ENCODE measurements at regions not wholly inside any gene's neighbourhood (a gene's known extent, or its start where the extent isn't known, plus 50 kb on each side); places are given as distances from the start of the nearest gene placed in this dataset.

DNA sequence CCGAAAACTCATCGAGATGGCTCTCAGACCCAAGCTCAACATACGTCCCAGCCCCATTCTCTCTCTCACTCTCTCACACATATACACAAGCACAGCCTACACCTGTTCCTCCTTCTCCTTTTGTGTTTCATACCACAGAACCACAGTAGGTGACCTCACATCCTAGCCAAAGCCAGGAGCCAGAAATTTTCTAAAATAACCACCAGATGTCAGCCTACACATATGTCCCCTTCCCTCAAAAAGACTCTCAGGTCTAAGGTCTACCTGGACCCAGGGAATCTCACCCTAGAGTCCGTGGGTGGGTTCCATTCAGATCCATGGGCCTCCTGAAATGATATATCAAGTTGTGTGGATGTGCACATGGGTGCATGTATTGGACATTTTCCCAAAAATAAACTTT, 104.2 kb upstream of the IPO5 start:
- Histone ChIP-seq H3F3A (ENCODE audit: insufficient read depth, low read length) (no peaks in the 10 kb centered on the region), H3K4me2 (ENCODE audit: low read length) (no peak overlapping the region), H4K20me1 (ENCODE audit: insufficient read depth, low read length) (no peaks in the 10 kb centered on the region), H3K4me3 (ENCODE audit: low read depth, low read length, poor library complexity, severe bottlenecking) (no peak overlapping the region), H3K27ac (ENCODE audit: low read depth, low read length, poor library complexity, severe bottlenecking) (no peak overlapping the region), H3K36me3 (ENCODE audit: insufficient read depth, low read length) (no peaks in the 10 kb centered on the region), H3K4me1 (ENCODE audit: insufficient read depth, low read length, severe bottlenecking) (no peaks in the 10 kb centered on the region), H3K27me3 (ENCODE audit: insufficient read depth, low read length) (no peaks in the 10 kb centered on the region), H3K9me2 (ENCODE audit: low read depth, low read length) (no peaks in the 10 kb centered on the region), H2AFZ (ENCODE audit: low read length) (no peak overlapping the region), H3K79me2 (ENCODE audit: insufficient read depth, low read length) (no peaks in the 10 kb centered on the region), H3K9ac (ENCODE audit: low read length) (no peak overlapping the region), H3K9me3 (ENCODE audit: low read length) (no peaks in the 10 kb centered on the region)
- TF ChIP-seq, protein P1, sequence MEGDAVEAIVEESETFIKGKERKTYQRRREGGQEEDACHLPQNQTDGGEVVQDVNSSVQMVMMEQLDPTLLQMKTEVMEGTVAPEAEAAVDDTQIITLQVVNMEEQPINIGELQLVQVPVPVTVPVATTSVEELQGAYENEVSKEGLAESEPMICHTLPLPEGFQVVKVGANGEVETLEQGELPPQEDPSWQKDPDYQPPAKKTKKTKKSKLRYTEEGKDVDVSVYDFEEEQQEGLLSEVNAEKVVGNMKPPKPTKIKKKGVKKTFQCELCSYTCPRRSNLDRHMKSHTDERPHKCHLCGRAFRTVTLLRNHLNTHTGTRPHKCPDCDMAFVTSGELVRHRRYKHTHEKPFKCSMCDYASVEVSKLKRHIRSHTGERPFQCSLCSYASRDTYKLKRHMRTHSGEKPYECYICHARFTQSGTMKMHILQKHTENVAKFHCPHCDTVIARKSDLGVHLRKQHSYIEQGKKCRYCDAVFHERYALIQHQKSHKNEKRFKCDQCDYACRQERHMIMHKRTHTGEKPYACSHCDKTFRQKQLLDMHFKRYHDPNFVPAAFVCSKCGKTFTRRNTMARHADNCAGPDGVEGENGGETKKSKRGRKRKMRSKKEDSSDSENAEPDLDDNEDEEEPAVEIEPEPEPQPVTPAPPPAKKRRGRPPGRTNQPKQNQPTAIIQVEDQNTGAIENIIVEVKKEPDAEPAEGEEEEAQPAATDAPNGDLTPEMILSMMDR (IDR thresholded peaks at IDR 0.05; ENCODE audit: low read length) = peak; percentile 36; the same call in 1 of the 2 replicates
- no peak for TF ChIP-seq EZH2 (IDR thresholded peaks at IDR 0.05; ENCODE audit: borderline replicate concordance, low read length)

DNA sequence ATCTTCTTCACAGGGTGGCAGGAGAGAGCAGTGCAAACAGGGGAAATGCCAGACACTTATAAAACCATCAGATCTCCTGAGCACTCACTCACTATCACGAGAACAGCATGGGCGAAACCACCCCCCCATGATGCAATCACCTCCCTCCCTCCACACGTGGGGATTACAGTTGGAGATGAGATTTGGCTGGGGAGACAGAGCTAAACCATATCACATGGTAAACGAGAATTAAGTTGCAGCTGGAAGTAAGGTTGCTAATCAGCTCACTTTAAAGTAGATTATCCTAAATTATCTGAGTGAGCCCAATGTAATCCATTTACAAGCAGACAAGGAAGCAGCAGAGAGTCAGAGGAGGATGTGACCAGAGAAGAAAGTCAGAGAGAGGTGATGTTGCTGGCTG, 102.2 kb upstream of the IPO5 start:
- H4K20me1 ChIP-seq (ENCODE audit: insufficient read depth, low read length) = no peaks in the 10 kb centered on the region
- no peak overlapping the region for H2AFZ ChIP-seq (ENCODE audit: low read length)
- no peaks in the 10 kb centered on the region for H3F3A ChIP-seq (ENCODE audit: insufficient read depth, low read length)
- H3K9me3 ChIP-seq (ENCODE audit: low read length) = no peaks in the 10 kb centered on the region
- H3K4me1 ChIP-seq (ENCODE audit: insufficient read depth, low read length, severe bottlenecking) = no peaks in the 10 kb centered on the region
- no peak overlapping the region for H3K4me2 ChIP-seq (ENCODE audit: low read length)
- no peak overlapping the region for H3K9ac ChIP-seq (ENCODE audit: low read length)
- no peak overlapping the region for H3K27ac ChIP-seq (ENCODE audit: low read depth, low read length, poor library complexity, severe bottlenecking)
- no peaks in the 10 kb centered on the region for H3K79me2 ChIP-seq (ENCODE audit: insufficient read depth, low read length)
- H3K27me3 ChIP-seq (ENCODE audit: insufficient read depth, low read length) = no peaks in the 10 kb centered on the region
- no peak overlapping the region for H3K4me3 ChIP-seq (ENCODE audit: low read depth, low read length, poor library complexity, severe bottlenecking)
- no peaks in the 10 kb centered on the region for H3K9me2 ChIP-seq (ENCODE audit: low read depth, low read length)
- TF ChIP-seq, protein P1 (IDR thresholded peaks at IDR 0.05; ENCODE audit: low read length) = no peak
- no peak for TF ChIP-seq EZH2 (IDR thresholded peaks at IDR 0.05; ENCODE audit: borderline replicate concordance, low read length)
- no peaks in the 10 kb centered on the region for H3K36me3 ChIP-seq (ENCODE audit: insufficient read depth, low read length)

DNA sequence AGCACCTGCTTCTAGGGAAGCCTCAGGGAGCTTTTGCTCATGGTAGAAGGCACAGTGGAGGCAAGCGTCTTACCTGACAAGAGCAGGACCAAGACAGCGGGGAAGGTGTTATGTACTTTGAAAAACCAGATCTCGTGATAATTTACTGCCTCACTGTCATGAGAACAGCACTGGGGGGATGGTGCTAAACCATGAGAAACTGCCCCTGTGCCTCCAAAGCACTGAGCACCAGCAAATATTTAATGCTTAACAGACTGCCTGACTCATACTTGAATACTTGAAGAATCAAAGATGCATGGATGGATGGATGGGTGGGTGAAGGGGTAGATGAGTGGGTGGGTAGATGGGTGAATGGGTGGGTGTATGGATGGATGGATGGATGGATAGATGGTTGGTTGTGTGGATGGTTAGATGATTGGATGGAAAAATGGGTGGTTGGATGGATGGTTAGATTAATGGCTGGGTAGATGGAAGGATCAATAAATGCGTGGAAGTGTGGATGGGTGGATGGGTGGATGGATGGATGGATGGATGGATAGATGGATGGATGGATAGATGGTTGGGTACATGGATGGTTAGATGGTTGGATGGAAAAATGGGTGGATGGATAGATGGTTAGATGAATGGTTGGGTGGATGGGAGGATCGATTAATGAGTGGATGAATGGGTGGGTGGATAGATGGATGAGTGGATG, 101.1 kb upstream of the IPO5 start:
- H2AFZ ChIP-seq (ENCODE audit: low read length) = no peak overlapping the region
- H3F3A ChIP-seq (ENCODE audit: insufficient read depth, low read length) = no peaks in the 10 kb centered on the region
- no peak overlapping the region for H3K4me3 ChIP-seq (ENCODE audit: low read depth, low read length, poor library complexity, severe bottlenecking)
- H3K4me2 ChIP-seq (ENCODE audit: low read length) = no peak overlapping the region
- H3K9me2 ChIP-seq (ENCODE audit: low read depth, low read length) = no peaks in the 10 kb centered on the region
- H3K79me2 ChIP-seq (ENCODE audit: insufficient read depth, low read length) = no peaks in the 10 kb centered on the region
- no peaks in the 10 kb centered on the region for H4K20me1 ChIP-seq (ENCODE audit: insufficient read depth, low read length)
- no peak overlapping the region for H3K27ac ChIP-seq (ENCODE audit: low read depth, low read length, poor library complexity, severe bottlenecking)
- TF ChIP-seq, protein P1 (IDR thresholded peaks at IDR 0.05; ENCODE audit: low read length) = no peak
- no peak for TF ChIP-seq EZH2 (IDR thresholded peaks at IDR 0.05; ENCODE audit: borderline replicate concordance, low read length)
- H3K9ac ChIP-seq (ENCODE audit: low read length) = no peak overlapping the region
- no peaks in the 10 kb centered on the region for H3K36me3 ChIP-seq (ENCODE audit: insufficient read depth, low read length)
- H3K4me1 ChIP-seq (ENCODE audit: insufficient read depth, low read length, severe bottlenecking) = no peaks in the 10 kb centered on the region
- no peaks in the 10 kb centered on the region for H3K27me3 ChIP-seq (ENCODE audit: insufficient read depth, low read length)
- H3K9me3 ChIP-seq (ENCODE audit: low read length) = no peaks in the 10 kb centered on the region

Data from OCI-LY1 (cell line).